NCI-H2107 treated with DMSO at 0.1 percent for 48 hours (cell line): ENCODE measurements at regions not wholly inside any gene's neighbourhood (a gene's known extent, or its start where the extent isn't known, plus 50 kb on each side); places are given as distances from the start of the nearest gene placed in this dataset.
A peak's percentile ranks its signal among the peaks of the same experiment; 100 is the strongest.
"Not testable (repeated sequence)": the region's sequence is repeated elsewhere in the genome, so short reads cannot be mapped to it uniquely, and the experiment has no call there.

Source experiments
- DNase-seq: peaks from one replicate; lab custom pipeline; 2025; ENCODE audit not compliant: unreplicated experiment; lab: John Stamatoyannopoulos, UW

DNA sequence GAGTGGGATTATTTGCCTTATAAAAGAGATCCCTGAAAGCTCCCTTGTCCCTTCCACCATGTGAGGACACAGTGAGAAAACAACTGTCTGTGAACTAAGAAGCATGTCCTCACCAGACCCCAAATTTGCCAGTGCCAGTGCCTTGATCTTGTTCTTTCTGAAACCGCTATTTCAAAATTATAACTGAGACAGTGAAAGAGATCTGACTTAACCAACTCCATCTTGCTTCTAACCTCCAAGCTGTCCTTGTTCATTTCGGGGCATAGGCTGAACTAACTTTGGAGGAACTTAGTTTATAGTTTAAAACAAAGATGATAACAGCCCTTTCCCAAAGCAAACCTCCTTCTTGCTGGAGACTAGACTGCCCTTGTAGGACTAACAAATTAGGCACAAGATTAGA is 563.9 kb downstream of the ADCYAP1 start:
- DNase-seq: no peak

- DNase-seq: no peak
Observed at GRCh38 chr18:1475867-1476266, 571.2 kb downstream of the ADCYAP1 start.

DNA sequence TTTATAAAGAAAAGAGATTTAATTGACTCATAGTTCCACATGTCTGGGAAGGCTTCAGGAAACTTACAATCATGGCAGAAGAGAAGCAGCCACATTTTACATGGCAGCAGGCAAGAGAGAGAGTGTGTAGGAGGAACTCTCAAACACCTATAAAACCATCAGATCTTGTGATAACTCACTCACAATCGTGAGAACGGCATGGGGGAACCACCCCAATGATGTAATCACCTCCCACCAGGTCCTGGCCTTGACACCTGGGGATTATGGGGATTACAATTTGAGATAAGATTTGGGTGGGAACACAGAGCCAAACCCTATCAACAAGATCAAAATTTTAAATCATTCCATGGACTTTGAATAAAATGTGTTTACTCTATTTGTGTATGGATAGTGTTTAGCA is 575.6 kb downstream of the ADCYAP1 start:
- DNase-seq: no peak

DNA sequence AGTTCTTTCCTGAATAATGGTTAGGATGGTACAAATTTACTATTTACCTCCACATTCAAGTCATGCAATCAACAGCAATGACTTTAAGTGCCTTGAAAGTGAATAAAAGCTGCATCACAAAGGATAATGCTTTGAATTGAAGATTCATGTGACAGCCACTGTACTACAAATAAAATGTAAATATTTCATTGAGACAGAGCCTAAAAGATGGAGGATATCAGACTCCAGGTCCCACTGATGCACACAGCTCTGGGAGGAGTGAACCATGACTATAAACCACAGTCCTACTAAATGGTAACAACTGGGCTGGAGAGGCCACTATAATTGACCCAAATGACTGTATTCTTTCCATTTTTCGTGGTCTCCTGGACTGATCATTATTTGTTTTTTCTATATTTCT is 576.9 kb downstream of the ADCYAP1 start:
- DNase-seq: no peak

DNA sequence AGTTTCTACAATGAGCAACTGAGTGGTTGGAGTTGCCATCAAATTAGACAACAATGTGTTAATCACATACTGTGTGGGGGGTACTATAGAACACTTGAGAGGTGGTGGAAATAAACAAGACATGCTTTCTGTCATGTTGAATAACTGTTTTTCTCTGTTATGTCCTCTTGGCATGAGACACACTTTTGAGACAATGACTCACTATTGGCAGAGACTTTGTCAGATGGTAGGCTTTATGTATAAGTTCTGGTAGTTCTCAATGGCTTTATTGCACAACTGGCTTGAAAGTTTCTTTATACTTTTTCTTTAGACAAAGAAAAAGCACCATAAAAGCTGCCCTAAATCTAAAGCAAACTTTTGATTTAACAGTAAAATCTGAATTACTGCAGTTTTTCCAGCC is 578.7 kb downstream of the ADCYAP1 start:
- DNase-seq: no peak

- no peak for DNase-seq
Observed at GRCh38 chr18:1487457-1487856, 582.8 kb downstream of the ADCYAP1 start.

GRCh38 chr18:1488394-1488793 is 583.7 kb downstream of the ADCYAP1 start:
- DNase-seq: no peak

GRCh38 chr18:1488957-1489356 is 584.3 kb downstream of the ADCYAP1 start:
- peak; percentile 17 for DNase-seq

DNA sequence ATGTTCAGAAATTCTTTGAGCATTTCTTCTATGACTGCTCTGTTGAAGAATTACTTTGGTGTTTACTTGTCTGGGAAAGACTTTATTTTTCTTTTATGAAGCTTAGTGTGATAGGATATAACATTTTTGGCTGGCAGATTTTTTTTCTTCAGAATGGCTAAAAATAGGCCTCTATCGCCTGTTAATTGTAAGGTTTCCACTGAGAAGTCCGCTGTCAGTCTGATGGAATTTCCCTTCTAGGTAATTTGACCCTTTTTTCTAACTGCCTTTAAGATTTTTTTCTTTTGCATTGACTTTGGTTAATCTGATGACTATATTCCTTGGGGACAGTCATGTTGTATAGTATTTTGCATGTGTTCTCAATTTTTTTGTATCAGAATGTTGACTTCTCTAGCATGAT is 590.7 kb downstream of the ADCYAP1 start:
- no peak for DNase-seq

DNA sequence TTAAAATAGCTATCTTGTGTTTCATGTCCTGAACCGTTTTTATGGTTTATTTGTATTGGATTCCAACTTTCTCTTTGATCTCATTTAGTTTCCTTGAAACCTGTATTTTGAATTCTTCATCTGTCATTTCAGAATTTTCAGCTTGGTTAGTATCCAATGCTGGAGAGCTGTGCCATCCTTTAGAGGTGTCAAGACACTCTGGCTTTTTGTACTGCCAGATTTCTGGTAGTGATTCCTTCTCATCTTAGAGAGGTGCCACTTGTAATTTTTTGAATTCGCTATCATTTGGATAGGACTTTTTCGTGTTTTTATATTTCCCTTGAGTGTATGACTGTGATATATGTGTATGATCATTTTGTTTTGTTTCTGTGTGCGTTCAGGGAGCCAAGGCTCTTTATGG is 591.4 kb downstream of the ADCYAP1 start:
- no peak for DNase-seq

- no peak for DNase-seq
Observed at GRCh38 chr18:1498216-1498615, 593.5 kb downstream of the ADCYAP1 start.

GRCh38 chr18:1499265-1499664 is 594.6 kb downstream of the ADCYAP1 start:
- DNase-seq: no peak

- DNase-seq: no peak
Observed at GRCh38 chr18:1503847-1504246, 599.2 kb downstream of the ADCYAP1 start.

GRCh38 chr18:1505856-1506255 is 601.2 kb downstream of the ADCYAP1 start:
- DNase-seq: no peak

DNA sequence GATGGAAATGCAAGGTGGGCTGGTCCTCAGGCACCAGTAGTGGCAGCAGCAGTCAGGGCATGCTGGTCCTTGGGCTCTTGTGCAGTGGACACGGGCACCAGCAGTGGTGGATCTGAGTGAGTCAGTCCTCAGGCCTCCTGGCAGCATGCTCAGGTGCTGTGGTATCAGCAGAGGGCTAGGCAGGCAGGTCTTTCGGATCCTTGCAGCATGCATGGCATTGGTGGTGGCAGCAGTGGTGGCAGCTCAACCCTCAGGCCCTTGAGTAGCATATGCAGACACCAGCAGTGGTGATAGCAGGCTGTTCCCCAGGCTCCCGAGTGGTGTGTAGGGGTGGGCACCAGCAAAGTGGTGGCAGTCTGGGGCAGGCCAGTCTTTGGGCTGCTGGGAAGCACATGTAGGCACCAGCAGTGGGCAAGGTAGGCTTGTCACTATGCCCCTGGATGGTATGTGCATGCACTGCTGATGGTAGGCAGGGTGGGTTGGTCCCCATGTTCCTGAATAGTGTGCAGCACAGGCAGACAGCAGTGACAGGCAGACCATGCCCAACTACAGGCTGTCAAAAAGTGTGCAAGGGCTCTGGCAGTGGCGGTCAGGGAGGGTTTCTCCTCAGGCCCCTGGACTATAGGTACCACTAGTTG is 606.0 kb downstream of the ADCYAP1 start:
- no peak for DNase-seq

- no peak for DNase-seq
Observed at GRCh38 chr18:1511619-1512311, 607.1 kb downstream of the ADCYAP1 start.

- DNase-seq: no peak
Observed at GRCh38 chr18:1513519-1513918, 608.8 kb downstream of the ADCYAP1 start.

DNA sequence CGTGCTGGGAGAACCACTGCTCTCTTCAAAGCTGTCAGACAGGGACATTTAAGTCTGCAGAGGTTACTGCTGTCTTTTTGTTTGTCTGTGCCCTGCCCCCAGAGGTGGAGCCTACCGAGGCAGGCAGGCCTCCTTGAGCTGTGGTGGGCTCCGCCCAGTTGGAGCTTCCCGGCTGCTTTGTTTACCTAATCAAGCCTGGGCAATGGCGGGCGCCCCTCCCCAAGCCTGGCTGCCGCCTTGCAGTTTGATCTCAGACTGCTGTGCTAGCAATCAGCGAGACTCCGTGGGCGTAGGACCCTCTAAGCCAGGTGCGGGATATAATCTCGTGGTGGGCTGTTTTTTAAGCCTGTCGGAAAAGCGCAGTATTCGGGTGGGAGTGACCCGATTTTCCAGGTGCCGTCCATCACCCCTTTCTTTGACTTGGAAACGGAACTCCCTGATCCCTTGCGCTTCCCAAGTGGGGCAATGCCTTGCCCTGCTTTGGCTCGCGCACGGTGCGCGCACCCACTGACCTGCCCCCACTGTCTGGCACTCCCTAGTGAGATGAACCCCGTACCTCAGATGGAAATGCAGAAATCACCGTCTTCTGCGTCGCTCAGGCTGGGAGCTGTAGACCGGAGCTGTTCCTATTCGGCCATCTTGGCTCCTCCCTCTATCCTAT is 617.0 kb downstream of the ADCYAP1 start:
- DNase-seq: not testable (repeated sequence)

GRCh38 chr18:1522249-1522615 is 617.6 kb downstream of the ADCYAP1 start:
- DNase-seq: no peak

DNA sequence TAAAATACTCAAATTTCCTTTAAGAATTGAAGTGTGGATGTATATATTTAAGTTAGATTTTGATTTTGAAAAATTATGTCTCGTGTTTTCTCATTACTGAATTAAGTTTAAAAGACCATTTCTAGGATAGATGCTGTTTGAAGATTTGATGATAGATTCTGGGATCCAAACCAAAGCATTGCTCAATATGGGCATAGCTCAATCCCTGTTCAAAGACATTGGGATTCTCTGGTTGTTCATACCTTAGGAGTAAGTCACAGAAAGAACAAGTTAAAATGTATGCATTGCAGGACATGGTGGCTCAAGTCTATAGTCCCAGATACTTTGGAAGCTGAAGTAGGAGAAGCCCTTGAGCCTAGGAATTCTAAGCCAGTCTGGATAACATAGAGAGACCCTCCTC is 622.3 kb downstream of the ADCYAP1 start:
- DNase-seq: no peak

DNA sequence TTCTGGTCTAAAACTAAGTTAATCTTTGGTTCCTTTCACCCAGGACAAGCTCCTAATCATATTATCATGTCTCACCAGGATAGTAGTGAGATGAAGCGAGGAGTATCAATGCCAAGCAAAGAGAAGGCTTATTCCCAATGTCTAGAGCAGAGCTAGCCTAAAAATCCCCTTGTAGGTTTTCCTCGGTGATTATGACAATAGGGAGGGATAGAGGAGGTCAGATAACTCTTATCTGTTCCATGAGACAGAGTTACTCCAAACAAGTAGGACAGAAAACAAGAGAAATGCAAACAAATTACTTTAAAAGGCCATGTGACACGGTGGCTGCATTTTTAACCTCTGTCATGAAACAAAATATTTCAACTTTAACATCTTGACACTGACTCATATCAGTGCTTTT is 623.1 kb downstream of the ADCYAP1 start:
- no peak for DNase-seq

DNA sequence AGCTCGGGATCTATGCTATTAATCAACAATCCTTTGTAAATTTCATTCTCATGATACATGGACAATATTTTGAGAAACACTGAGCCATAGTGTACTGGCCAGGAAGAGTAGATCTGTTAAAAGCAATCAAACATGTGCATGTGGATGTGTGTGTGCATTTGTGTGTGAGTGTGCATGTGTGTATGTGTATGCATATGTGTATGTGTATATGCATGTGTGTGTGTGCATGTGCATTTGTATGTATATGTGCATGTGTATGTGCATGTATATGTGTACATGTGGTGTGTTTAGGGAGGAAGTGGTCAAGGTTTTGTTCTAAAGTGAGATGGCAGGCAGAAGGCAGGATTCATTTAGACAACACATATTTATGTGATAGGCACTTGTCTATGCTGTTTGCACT is 623.8 kb downstream of the ADCYAP1 start:
- no peak for DNase-seq
